H1 (cell line): ENCODE measurements at regions not wholly inside any gene's neighbourhood (a gene's known extent, or its start where the extent isn't known, plus 50 kb on each side); places are given as distances from the start of the nearest gene placed in this dataset.

ENCODE experiments used
- CTCF ChIA-PET: fragments of 300-600 bp; sonication (Branson Sonifier 250); formaldehyde crosslinking; loops from one replicate; lab custom pipeline; 2021; ENCODE audit not compliant: partially characterized antibody; lab: Charles Lee
- POLR2A ChIA-PET: fragments of 300-600 bp; sonication (Branson Sonifier 250); formaldehyde crosslinking; loops from one replicate; lab custom pipeline; 2021; ENCODE audit warnings: inconsistent platforms; ENCODE audit not compliant: partially characterized antibody; lab: Charles Lee
- DNase-seq, 2 experiments: peaks; one replicate each; pipeline versions ENCODE4 v3.0.0 to v3.0.0-alpha.2; 2010 to 2022; ENCODE audit warnings: low spot score in 2 of 2, low read depth in 1 of 2, mixed read lengths in 1 of 2
- FAIRE-seq: peaks from 2 replicates; lab custom pipeline; 2011; peaks lifted over from hg19 to GRCh38; lab: Jason Lieb, UNC
- H2AFZ ChIP-seq: 2 replicates; pipeline ENCODE4 v1.8.1; 2012; ENCODE audit warnings: low read length, inconsistent platforms
- H2AK5ac ChIP-seq: 2 replicates; pipeline ENCODE4 v1.6.1; 2013; ENCODE audit warnings: low read depth, low read length
- H2BK120ac ChIP-seq: replicated peaks from 2 replicates; pipeline ENCODE3; 2013; ENCODE audit warnings: low read depth, low read length, inconsistent platforms
- H2BK12ac ChIP-seq: 2 replicates; pipeline ENCODE4 v1.6.1; 2013; ENCODE audit warnings: low read depth, low read length
- H2BK15ac ChIP-seq: 2 replicates; pipeline ENCODE4 v1.6.1; 2013; ENCODE audit warnings: low read length
- H2BK20ac ChIP-seq: 2 replicates; pipeline ENCODE4 v1.6.1; 2013; ENCODE audit warnings: low read length
- H2BK5ac ChIP-seq: 2 replicates; pipeline ENCODE4 v1.6.1; 2013; ENCODE audit warnings: low read depth, low read length
- H3K14ac ChIP-seq: 2 replicates; pipeline ENCODE4 v1.6.1; 2013; ENCODE audit warnings: inconsistent platforms; ENCODE audit not compliant: insufficient read length
- H3K18ac ChIP-seq: 2 replicates; pipeline ENCODE4 v1.6.1; 2013; ENCODE audit warnings: low read length; ENCODE audit errors: extremely low read depth
- H3K23ac ChIP-seq: 2 replicates; pipeline ENCODE4 v1.6.1; 2013; ENCODE audit warnings: inconsistent platforms; ENCODE audit not compliant: insufficient read length
- H3K23me2 ChIP-seq: 2 replicates; pipeline ENCODE4 v1.6.1; 2013; ENCODE audit warnings: low read depth, low read length
- H3K27ac ChIP-seq: 2 replicates; pipeline ENCODE4 v1.6.1; 2011; ENCODE audit warnings: low read depth, low read length, inconsistent platforms
- H3K27me3 ChIP-seq, 4 experiments: replicated peaks in 1 of 4; 1 replicate in 1 of 4; 2 replicates in 3 of 4; pipeline versions ENCODE4 v1.6.1 to v1.8.1; 2011 to 2013; ENCODE audit warnings: low read length in 3 of 4, mild to moderate bottlenecking in 3 of 4, inconsistent platforms in 2 of 4, mixed read lengths in 2 of 4, moderate library complexity in 1 of 4; ENCODE audit not compliant: control insufficient read depth in 3 of 4, insufficient read depth in 3 of 4; ENCODE audit errors: extremely low read depth in 1 of 4
- H3K36me3 ChIP-seq, 4 experiments: 2 replicates each; pipeline versions ENCODE4 v1.6.1 to v1.8.1; 2011 to 2013; ENCODE audit warnings: mild to moderate bottlenecking in 4 of 4, low read length in 3 of 4, moderate library complexity in 2 of 4, control low read depth in 1 of 4, inconsistent platforms in 1 of 4; ENCODE audit not compliant: insufficient read depth in 4 of 4, control insufficient read depth in 2 of 4
- H3K4ac ChIP-seq: replicated peaks from 2 replicates; pipeline ENCODE3; 2013; ENCODE audit warnings: low read length, low read depth, mixed read lengths, inconsistent platforms; ENCODE audit not compliant: insufficient read length
- H3K4me1 ChIP-seq, 4 experiments: replicated peaks in 1 of 4; 1 replicate in 1 of 4; 2 replicates in 3 of 4; pipeline versions ENCODE4 v1.6.1 to v1.8.1; 2011 to 2013; ENCODE audit warnings: low read length in 3 of 4, inconsistent platforms in 2 of 4, mixed read lengths in 1 of 4; ENCODE audit not compliant: insufficient read depth in 4 of 4, control insufficient read depth in 3 of 4
- H3K4me2 ChIP-seq, 2 experiments: 2 replicates each; pipeline versions ENCODE4 v1.6.1 to v1.8.1; 2011 to 2013; ENCODE audit warnings: low read depth in 2 of 2, low read length in 2 of 2, control low read depth in 1 of 2, inconsistent platforms in 1 of 2, mild to moderate bottlenecking in 1 of 2; ENCODE audit not compliant: insufficient read depth in 1 of 2
- H3K4me3 ChIP-seq, 4 experiments: fragments of 200-600, 300-600 bp in 1 of 4; sonication (generic), shearing (Covaris generic), sonication (Bioruptor Twin) in 1 of 4; 2 replicates each; pipeline versions ENCODE4 v1.5.1 to v1.8.1; 2011 to 2016; ENCODE audit warnings: low read length in 4 of 4, low read depth in 3 of 4, control low read depth in 2 of 4, inconsistent platforms in 2 of 4, mild to moderate bottlenecking in 2 of 4, mixed read lengths in 1 of 4, moderate library complexity in 1 of 4; ENCODE audit not compliant: insufficient read depth in 2 of 4; ENCODE audit errors: extremely low read depth in 1 of 4
- H3K56ac ChIP-seq: replicated peaks from 2 replicates; pipeline ENCODE3; 2013; ENCODE audit warnings: low read depth, mild to moderate bottlenecking, mixed read lengths, low read length, inconsistent platforms; ENCODE audit not compliant: insufficient read length
- H3K79me1 ChIP-seq: 2 replicates; pipeline ENCODE4 v1.6.1; 2013; ENCODE audit warnings: low read depth, low read length, control low read depth
- H3K79me2 ChIP-seq, 2 experiments: 2 replicates each; pipeline versions ENCODE4 v1.6.1 to v1.8.1; 2012 to 2013; ENCODE audit warnings: low read length in 2 of 2, mild to moderate bottlenecking in 2 of 2, inconsistent platforms in 1 of 2; ENCODE audit not compliant: insufficient read depth in 2 of 2, control insufficient read depth in 1 of 2
- H3K9ac ChIP-seq, 4 experiments: replicated peaks in 1 of 4; 1 replicate in 1 of 4; 2 replicates in 3 of 4; pipeline versions ENCODE4 v1.6.1 to v1.8.1; 2011 to 2013; ENCODE audit warnings: low read depth in 3 of 4, low read length in 3 of 4, control low read depth in 2 of 4, mild to moderate bottlenecking in 2 of 4, moderate library complexity in 2 of 4, inconsistent platforms in 1 of 4; ENCODE audit errors: extremely low read depth in 1 of 4
- H3K9me3 ChIP-seq, 2 experiments: 2 replicates each; pipeline versions ENCODE4 v1.6.1 to v1.8.1; 2012 to 2013; ENCODE audit warnings: mild to moderate bottlenecking in 2 of 2, moderate library complexity in 2 of 2, control low read depth in 1 of 2, inconsistent platforms in 1 of 2, low read depth in 1 of 2, low read length in 1 of 2, mixed read lengths in 1 of 2; ENCODE audit not compliant: insufficient read depth in 2 of 2
- H4K20me1 ChIP-seq, 2 experiments: replicated peaks in 1 of 2; 2 replicates each; pipeline versions ENCODE3 to v1.8.1; 2011 to 2013; ENCODE audit warnings: inconsistent platforms in 2 of 2, low read length in 2 of 2, mild to moderate bottlenecking in 1 of 2; ENCODE audit not compliant: insufficient read depth in 2 of 2, control insufficient read depth in 1 of 2
- H4K5ac ChIP-seq: 2 replicates; pipeline ENCODE4 v1.6.1; 2013; ENCODE audit warnings: low read length, low read depth, mixed read lengths, inconsistent platforms; ENCODE audit not compliant: insufficient read length
- H4K8ac ChIP-seq: 2 replicates; pipeline ENCODE4 v1.8.0; 2013; ENCODE audit warnings: mild to moderate bottlenecking, moderate library complexity, low read length, inconsistent platforms; ENCODE audit not compliant: insufficient read depth; ENCODE audit errors: extremely low read depth
- H4K91ac ChIP-seq: replicated peaks from 2 replicates; pipeline ENCODE3; 2013; ENCODE audit warnings: low read length, mixed read lengths, inconsistent platforms; ENCODE audit not compliant: insufficient read length
- JUN ChIP-seq: IDR thresholded peaks from 2 replicates; pipeline ENCODE4 v1.6.1; 2011; ENCODE audit warnings: low read depth, mild to moderate bottlenecking, improper control_type of control experiment, low read length
- SRF ChIP-seq: IDR thresholded peaks from 2 replicates; pipeline ENCODE4 v1.6.1; 2011; ENCODE audit warnings: mild to moderate bottlenecking, low read depth, low read length, moderate library complexity
- TAF1 ChIP-seq: IDR thresholded peaks from 2 replicates; pipeline ENCODE4 v1.6.1; 2011; ENCODE audit warnings: mild to moderate bottlenecking, low read depth, low read length
- WGBS, 2 experiments: shearing (Covaris generic) in 1 of 2; methylation state at CpG; one replicate each; pipeline versions ENCODE4 v1.1.6 to v1.1.7; 2013 to 2015; ENCODE audit warnings: low lambda C conversion rate in 2 of 2, mixed read lengths in 2 of 2, inconsistent platforms in 1 of 2, low coverage in 1 of 2, missing lambda C conversion rate in 1 of 2; ENCODE audit not compliant: insufficient replicate concordance in 2 of 2, insufficient coverage in 1 of 2, insufficient read length in 1 of 2; ENCODE audit errors: extremely low coverage in 1 of 2, missing lambda C conversion rate in 1 of 2; 5-methylcytosine and 5-hydroxymethylcytosine counted together

DNA sequence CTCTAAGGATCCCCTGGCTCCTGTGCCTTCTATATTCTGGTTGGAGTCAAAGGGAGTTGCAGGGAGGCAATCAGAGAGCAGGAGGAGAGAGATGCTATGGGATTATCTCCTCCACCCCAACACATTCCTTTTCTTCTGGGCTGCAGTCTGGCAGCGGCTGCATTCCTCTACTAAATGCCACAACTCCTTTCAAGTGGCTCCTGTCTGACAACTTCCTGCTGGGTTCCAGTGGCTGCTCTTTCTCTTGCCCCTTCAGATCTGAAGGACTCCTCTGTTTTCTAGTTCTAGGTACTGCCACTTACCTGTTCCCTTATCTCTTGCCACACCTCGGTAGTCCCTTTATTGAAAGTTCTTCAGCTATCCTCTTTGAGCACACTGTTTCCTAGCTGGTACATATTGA is 425.0 kb downstream of the SNAPC1 start (continued):
- no peak for TF ChIP-seq JUN
- TF ChIP-seq, all 59 proteins: peak for 3

DNA sequence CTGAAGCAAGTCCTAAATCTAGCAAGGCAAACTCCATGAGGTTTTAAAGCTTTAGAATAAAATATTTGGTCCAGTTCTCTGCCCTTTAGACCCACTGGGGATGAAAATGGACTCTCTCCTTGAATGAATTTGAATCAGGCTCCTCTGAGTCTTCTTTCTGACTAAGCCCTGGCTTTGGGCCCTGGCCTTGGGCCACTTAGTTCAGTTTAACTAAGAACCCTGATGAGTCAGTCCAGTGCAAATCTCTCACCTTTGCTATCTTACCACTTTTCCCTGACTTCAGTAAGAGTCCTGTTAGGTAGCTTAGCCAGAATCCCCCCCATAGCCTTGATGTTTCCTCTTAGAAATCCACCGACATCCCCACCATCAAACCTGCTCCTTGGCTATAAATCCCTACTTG is 427.5 kb downstream of the SNAPC1 start:
- Histone ChIP-seq H2BK120ac (no peak overlapping the region), H2BK20ac (no peak overlapping the region), H3K4ac (no peak overlapping the region), H3K56ac (no peak overlapping the region), H2AK5ac (no peak overlapping the region), H3K27ac (no peak overlapping the region), H3K18ac (no peak overlapping the region), H3K23ac (no peak overlapping the region), H3K79me2 (no peaks in the 10 kb centered on the region), H4K5ac (no peak overlapping the region), H2AFZ (no peak overlapping the region), H3K27me3 (no peaks in the 10 kb centered on the region), H2BK15ac (no peak overlapping the region), H3K4me1 (no peaks in the 10 kb centered on the region), H3K23me2 (no peaks in the 10 kb centered on the region), H4K8ac (no peak overlapping the region), H4K91ac (no peak overlapping the region), H4K20me1 (no peaks in the 10 kb centered on the region), H2BK12ac (no peak overlapping the region), H3K9me3 (no peaks in the 10 kb centered on the region), H3K4me3 (no peak overlapping the region), H3K79me1 (no peaks in the 10 kb centered on the region), H3K4me2 (no peak overlapping the region), H3K9ac (no peak overlapping the region), H3K36me3 (no peaks in the 10 kb centered on the region), H3K14ac (no peak overlapping the region), H2BK5ac (no peak overlapping the region)
- POLR2A ChIA-PET: no interaction called here
- TF ChIP-seq TAF1 (no peak), SRF (no peak)
- CTCF ChIA-PET: no interaction called here
- FAIRE-seq (no peak), DNase-seq (no peak)
- WGBS, 2 experiments: 0% methylated on average over 1 of the region's 1 CpG; no CpG with 5 or more reads in 1 of the 2 experiments
